Keratinocyte (primary cell): ENCODE measurements at regions not wholly inside any gene's neighbourhood (a gene's known extent, or its start where the extent isn't known, plus 50 kb on each side); places are given as distances from the start of the nearest gene placed in this dataset.

Experiments
- DNase-seq: peaks from one replicate; pipeline ENCODE4 v3.0.0-alpha.2; 2011; ENCODE audit warnings: low read depth, missing footprints, low spot score
- FAIRE-seq: peaks from 2 replicates; lab custom pipeline; 2011; peaks lifted over from hg19 to GRCh38; lab: Jason Lieb, UNC
- H2AFZ ChIP-seq: 2 replicates; pipeline ENCODE4 v1.6.0; 2012; ENCODE audit warnings: low read length, control low read depth, inconsistent platforms; ENCODE audit not compliant: control insufficient read depth
- H3K27ac ChIP-seq: 2 replicates; pipeline ENCODE4 v1.5.1; 2011; ENCODE audit warnings: low read length; ENCODE audit not compliant: control insufficient read depth, insufficient read depth
- H3K27me3 ChIP-seq: 3 replicates; pipeline ENCODE4 v1.6.0; 2011; ENCODE audit warnings: low read length; ENCODE audit not compliant: control insufficient read depth, insufficient read depth; ENCODE audit errors: extremely low read depth
- H3K36me3 ChIP-seq, 2 experiments: 2 replicates in 1 of 2; 3 replicates in 1 of 2; pipeline ENCODE4 v1.5.1; 2011; ENCODE audit warnings: low read length in 2 of 2, mild to moderate bottlenecking in 1 of 2; ENCODE audit not compliant: control insufficient read depth in 2 of 2, insufficient read depth in 2 of 2; ENCODE audit errors: extremely low read depth in 1 of 2
- H3K4me1 ChIP-seq: 3 replicates; pipeline ENCODE4 v1.5.1; 2011; ENCODE audit warnings: low read length; ENCODE audit not compliant: control insufficient read depth, insufficient read depth; ENCODE audit errors: extremely low read depth
- H3K4me2 ChIP-seq: 3 replicates; pipeline ENCODE4 v1.6.0; 2011; ENCODE audit warnings: low read depth, low read length; ENCODE audit not compliant: control insufficient read depth, insufficient read depth; ENCODE audit errors: extremely low read depth
- H3K4me3 ChIP-seq, 3 experiments: fragments of 200-600 bp in 1 of 3; sonication (generic) in 1 of 3; 2 replicates in 2 of 3; 3 replicates in 1 of 3; pipeline ENCODE4 v1.5.1; 2011 to 2016; ENCODE audit warnings: low read length in 3 of 3, mild to moderate bottlenecking in 3 of 3, control low read depth in 2 of 3, inconsistent platforms in 1 of 3, low read depth in 1 of 3, mixed read lengths in 1 of 3, mixed run types in 1 of 3, moderate library complexity in 1 of 3; ENCODE audit not compliant: control insufficient read depth in 2 of 3, insufficient read depth in 2 of 3; ENCODE audit errors: extremely low read depth in 1 of 3
- H3K79me2 ChIP-seq: 2 replicates; pipeline ENCODE4 v1.6.0; 2012; ENCODE audit warnings: low read length; ENCODE audit not compliant: control insufficient read depth, insufficient read depth
- H3K9ac ChIP-seq: 3 replicates; pipeline ENCODE4 v1.6.0; 2011; ENCODE audit warnings: low read length; ENCODE audit not compliant: control insufficient read depth, insufficient read depth; ENCODE audit errors: extremely low read depth
- H3K9me1 ChIP-seq: 3 replicates; pipeline ENCODE4 v1.6.0; 2011; ENCODE audit warnings: low read length; ENCODE audit not compliant: control insufficient read depth, insufficient read depth; ENCODE audit errors: extremely low read depth
- H3K9me3 ChIP-seq: 2 replicates; pipeline ENCODE4 v1.5.1; 2012; ENCODE audit warnings: low read depth, low read length; ENCODE audit not compliant: control insufficient read depth
- H4K20me1 ChIP-seq: 3 replicates; pipeline ENCODE4 v1.6.0; 2011; ENCODE audit warnings: low read length; ENCODE audit not compliant: control insufficient read depth, insufficient read depth; ENCODE audit errors: extremely low read depth
- CTCF ChIP-seq, 3 experiments: IDR thresholded peaks in 1 of 3; conservative IDR thresholded peaks in 1 of 3; optimal IDR thresholded peaks in 1 of 3; 2 replicates in 2 of 3; 3 replicates in 1 of 3; pipeline versions ENCODE3 to v1.5.1; 2011; ENCODE audit warnings: low read length in 3 of 3, mild to moderate bottlenecking in 3 of 3, moderate library complexity in 2 of 3, control low read depth in 1 of 3, inconsistent platforms in 1 of 3; ENCODE audit not compliant: insufficient read depth in 2 of 3; ENCODE audit errors: extremely low read depth in 1 of 3
- EZH2 ChIP-seq: IDR thresholded peaks from one replicate; pipeline ENCODE4 v1.6.1; 2012; ENCODE audit warnings: inconsistent platforms, mild to moderate bottlenecking, low read length, moderate library complexity
- dilution Hi-C: fragments of 300-500 bp; cut with MboI; formaldehyde crosslinking; loops from one replicate; pipeline ENCODE4 v1.7.0; 2020; ENCODE audit warnings: low sequenced_read_pairs; ENCODE audit not compliant: extremely low pct_ligation_motif_present

GRCh38 chr10:18795549-18795948, 136.3 kb downstream of the ARL5B start:
- H3K27ac ChIP-seq, result no peak overlapping the region
- H3K79me2 ChIP-seq, result no peaks in the 10 kb centered on the region
- H2AFZ ChIP-seq, result no peak overlapping the region
- no peak overlapping the region for H3K4me3 ChIP-seq
- dilution Hi-C loops, result no loop called here
- H3K4me2 ChIP-seq, result no peak overlapping the region
- DNase-seq (no peak), FAIRE-seq (no peak)
- H3K36me3 ChIP-seq, result no peaks in the 10 kb centered on the region
- no peaks in the 10 kb centered on the region for H3K9me3 ChIP-seq
- no peak overlapping the region for H3K9ac ChIP-seq
- H3K27me3 ChIP-seq, result no peaks in the 10 kb centered on the region
- no peaks in the 10 kb centered on the region for H4K20me1 ChIP-seq
- H3K9me1 ChIP-seq, result no peaks in the 10 kb centered on the region
- H3K4me1 ChIP-seq, result no peaks in the 10 kb centered on the region
- TF ChIP-seq CTCF (optimal IDR thresholded peaks at IDR 0.05 in 1 of 3, IDR thresholded peaks at IDR 0.05 in 1 of 3, conservative IDR thresholded peaks at IDR 0.05 in 1 of 3; ENCODE audit: extremely low read depth in 1 of 3, insufficient read depth in 2 of 3, low read length in 3 of 3), result no peak
- no peak for TF ChIP-seq EZH2

GRCh38 chr10:18797286-18797685, 138.1 kb downstream of the ARL5B start:
- H4K20me1 ChIP-seq, result no peaks in the 10 kb centered on the region
- no peak overlapping the region for H3K4me3 ChIP-seq
- no peaks in the 10 kb centered on the region for H3K36me3 ChIP-seq
- H3K27ac ChIP-seq, result no peak overlapping the region
- H3K9ac ChIP-seq, result no peak overlapping the region
- H3K4me1 ChIP-seq, result no peaks in the 10 kb centered on the region
- DNase-seq, result no peak
- dilution Hi-C loops, result no loop called here
- H3K79me2 ChIP-seq, result no peaks in the 10 kb centered on the region
- FAIRE-seq, result peak; percentile 51
- TF ChIP-seq EZH2 (no peak), CTCF (optimal IDR thresholded peaks at IDR 0.05 in 1 of 3, IDR thresholded peaks at IDR 0.05 in 1 of 3, conservative IDR thresholded peaks at IDR 0.05 in 1 of 3; ENCODE audit: extremely low read depth in 1 of 3, insufficient read depth in 2 of 3, low read length in 3 of 3) (no peak)
- H3K4me2 ChIP-seq, result no peak overlapping the region
- H3K27me3 ChIP-seq, result no peaks in the 10 kb centered on the region
- no peak overlapping the region for H2AFZ ChIP-seq
- no peaks in the 10 kb centered on the region for H3K9me3 ChIP-seq
- H3K9me1 ChIP-seq, result no peaks in the 10 kb centered on the region
